HepG2 (cell line): ENCODE measurements at regions not wholly inside any gene's neighbourhood (a gene's known extent, or its start where the extent isn't known, plus 50 kb on each side); places are given as distances from the start of the nearest gene placed in this dataset.

Source experiments
- ATAC-seq: fragments of 200-7000 bp; cut with Tn5 transposase; 3 replicates; pipeline ENCODE4 v1.9.1; 2020; ENCODE audit warnings: mild to moderate bottlenecking, moderate library complexity
- BruUV-seq: library from RNA; stranded (reverse); fragments of 400-500 nt; replicated peaks from 2 replicates; lab custom pipeline; 2021; lab: Mats Ljungman, UMichigan
- CTCF ChIA-PET: fragments of 300-600 bp; formaldehyde crosslinking; extraction: SDS; loops from one replicate; lab custom pipeline; 2021; ENCODE audit warnings: low total read pairs, inconsistent platforms, low intra/inter-chr PET ratio; lab: Yijun Ruan, JAX
- POLR2A ChIA-PET: fragments of 350-600 bp; sonication (Branson Sonifier 250); formaldehyde crosslinking; loops from one replicate; lab custom pipeline; 2020; ENCODE audit warnings: antibody characterized with exemption, inconsistent platforms; lab: Yijun Ruan, JAX
- DNase-seq: peaks from one replicate; pipeline ENCODE4 v3.0.0-alpha.2; 2015; ENCODE audit warnings: low spot score
- FAIRE-seq: peaks from 3 replicates; lab custom pipeline; 2011; peaks lifted over from hg19 to GRCh38; lab: Jason Lieb, UNC
- H2AFZ ChIP-seq: one replicate; pipeline ENCODE4 v1.6.1; 2011; ENCODE audit warnings: low read length, inconsistent platforms
- H3K27ac ChIP-seq: fragments of 300-600 bp; 3 replicates; pipeline ENCODE4 v1.8.0; 2011; ENCODE audit warnings: mixed run types, mild to moderate bottlenecking, mixed read lengths, low read length, inconsistent platforms; ENCODE audit not compliant: insufficient read depth; ENCODE audit errors: extremely low read length
- H3K27me3 ChIP-seq, 2 experiments: fragments of 200-600 bp in 1 of 2; 2 replicates in 1 of 2; 3 replicates in 1 of 2; pipeline versions ENCODE4 v1.6.0 to v1.8.0; 2011; ENCODE audit warnings: low read length in 2 of 2, mild to moderate bottlenecking in 2 of 2, moderate library complexity in 2 of 2, inconsistent platforms in 1 of 2; ENCODE audit not compliant: insufficient read depth in 2 of 2, control insufficient read depth in 1 of 2
- H3K36me3 ChIP-seq, 2 experiments: fragments of 200-600 bp in 1 of 2; replicated peaks in 1 of 2; 2 replicates in 1 of 2; 3 replicates in 1 of 2; pipeline versions ENCODE4 v1.5.1 to v1.8.0; 2011; ENCODE audit warnings: low read length in 2 of 2, inconsistent platforms in 1 of 2; ENCODE audit not compliant: insufficient read depth in 2 of 2, control insufficient read depth in 1 of 2
- H3K4me1 ChIP-seq: 2 replicates; pipeline ENCODE4 v1.5.1; 2012; ENCODE audit warnings: low read length, inconsistent platforms; ENCODE audit not compliant: insufficient read depth
- H3K4me2 ChIP-seq: 2 replicates; pipeline ENCODE4 v1.6.0; 2011; ENCODE audit warnings: low read depth, low read length, inconsistent platforms
- H3K4me3 ChIP-seq, 3 experiments: fragments of 200-600 bp in 1 of 3; sonication (generic), shearing (Covaris generic) in 1 of 3; replicated peaks in 1 of 3; 2 replicates each; pipeline ENCODE4 v1.5.1; 2011 to 2016; ENCODE audit warnings: low read length in 3 of 3, inconsistent platforms in 2 of 3, low read depth in 2 of 3, mild to moderate bottlenecking in 2 of 3, control low read depth in 1 of 3, mixed read lengths in 1 of 3; ENCODE audit not compliant: insufficient read depth in 1 of 3
- H3K79me2 ChIP-seq: one replicate; pipeline ENCODE4 v1.6.1; 2011; ENCODE audit warnings: low read length, inconsistent platforms; ENCODE audit not compliant: insufficient read depth
- H3K9ac ChIP-seq: 2 replicates; pipeline ENCODE4 v1.6.0; 2011; ENCODE audit warnings: mild to moderate bottlenecking, low read depth, low read length, inconsistent platforms; ENCODE audit not compliant: insufficient read depth
- H3K9me3 ChIP-seq: 2 replicates; pipeline ENCODE4 v1.5.1; 2012; ENCODE audit warnings: mild to moderate bottlenecking, low read length
- H4K20me1 ChIP-seq: 2 replicates; pipeline ENCODE4 v1.6.0; 2011; ENCODE audit warnings: inconsistent platforms, mild to moderate bottlenecking, low read length, moderate library complexity; ENCODE audit not compliant: insufficient read depth
- NFATC3 ChIP-seq: sonication (generic); formaldehyde crosslinking; IDR thresholded peaks from 2 replicates; pipeline ENCODE4 v1.5.1; 2020; ENCODE audit warnings: mild to moderate bottlenecking, missing genetic modification reagents
- NPAS2 ChIP-seq: sonication (generic); formaldehyde crosslinking; IDR thresholded peaks from 2 replicates; pipeline ENCODE4 v1.8.0; 2022; ENCODE audit warnings: mild to moderate bottlenecking, missing genetic modification reagents, borderline replicate concordance
- ZNF260 ChIP-seq: sonication (generic); formaldehyde crosslinking; IDR thresholded peaks from 2 replicates; pipeline ENCODE4 v1.4.0; 2020; ENCODE audit warnings: missing genetic modification reagents, low read depth, mild to moderate bottlenecking, borderline replicate concordance
- ZNF569 ChIP-seq: sonication (generic); formaldehyde crosslinking; IDR thresholded peaks from 2 replicates; pipeline ENCODE4 v1.5.0; 2020; ENCODE audit warnings: mild to moderate bottlenecking, missing genetic modification reagents, moderate library complexity, borderline replicate concordance
- ZNF740 ChIP-seq: sonication (generic); formaldehyde crosslinking; IDR thresholded peaks from 2 replicates; pipeline ENCODE4 v1.4.0; 2020; ENCODE audit warnings: missing genetic modification reagents
- ZNF777 ChIP-seq: sonication (generic); formaldehyde crosslinking; IDR thresholded peaks from 2 replicates; pipeline ENCODE4 v1.4.0; 2020; ENCODE audit warnings: missing genetic modification reagents
- ZNF879 ChIP-seq: sonication (generic); formaldehyde crosslinking; IDR thresholded peaks from 2 replicates; pipeline ENCODE4 v1.8.1; 2023; ENCODE audit warnings: missing genetic modification reagents
- in situ Hi-C: cut with HindIII; loops from 2 replicates; pipeline ENCODE4 v1.10.0; 2017; ENCODE audit warnings: low pct_unique_long_range_greater_than_20kb; ENCODE audit not compliant: extremely low pct_ligation_motif_present
- intact Hi-C: fragments of 100-400 bp; cut with micrococcal nuclease; formaldehyde crosslinking; loops from one replicate; pipeline ENCODE4 v1.10.0; 2022; ENCODE audit not compliant: unreplicated experiment
- TF ChIP-seq, protein P1 (sequence below): sonication (generic); formaldehyde crosslinking; IDR thresholded peaks from 2 replicates; pipeline ENCODE4 v1.9.0; 2021; ENCODE audit warnings: missing genetic modification reagents, borderline replicate concordance
- TF ChIP-seq, protein P2 (sequence below): sonication (generic); formaldehyde crosslinking; IDR thresholded peaks from 2 replicates; pipeline ENCODE4 v1.4.0; 2020; ENCODE audit warnings: missing genetic modification reagents
- TF ChIP-seq, protein P3 (sequence below): IDR thresholded peaks from 2 replicates; pipeline ENCODE4 v1.6.1; 2018; ENCODE audit warnings: missing genetic modification reagents, mild to moderate bottlenecking, missing compliant biosample characterization
- TF ChIP-seq, protein P4 (sequence below): sonication (generic); formaldehyde crosslinking; IDR thresholded peaks from 2 replicates; pipeline ENCODE4 v1.4.0; 2020; ENCODE audit warnings: mild to moderate bottlenecking, missing genetic modification reagents, borderline replicate concordance

DNA sequence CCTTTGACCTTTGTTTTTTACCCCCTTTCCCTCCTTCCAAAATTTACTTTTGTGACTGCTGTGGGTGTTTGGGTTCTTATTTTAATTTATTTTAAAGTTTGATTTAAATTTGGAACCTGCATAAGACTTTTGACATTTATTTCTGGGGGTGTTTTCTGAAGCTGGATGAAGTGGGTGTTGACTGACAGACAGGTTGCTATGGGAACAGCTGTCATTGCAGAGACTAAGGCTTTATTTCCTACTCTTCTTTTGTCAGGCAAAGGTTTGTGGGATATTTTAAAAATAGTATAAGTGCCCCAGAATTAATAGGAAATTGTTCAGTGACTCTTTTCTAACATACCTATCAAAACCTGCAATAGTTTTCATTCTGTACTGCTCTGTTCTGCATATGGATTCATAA, 290.8 kb upstream of the ESRRG start (continued):
- TF ChIP-seq, protein P1, sequence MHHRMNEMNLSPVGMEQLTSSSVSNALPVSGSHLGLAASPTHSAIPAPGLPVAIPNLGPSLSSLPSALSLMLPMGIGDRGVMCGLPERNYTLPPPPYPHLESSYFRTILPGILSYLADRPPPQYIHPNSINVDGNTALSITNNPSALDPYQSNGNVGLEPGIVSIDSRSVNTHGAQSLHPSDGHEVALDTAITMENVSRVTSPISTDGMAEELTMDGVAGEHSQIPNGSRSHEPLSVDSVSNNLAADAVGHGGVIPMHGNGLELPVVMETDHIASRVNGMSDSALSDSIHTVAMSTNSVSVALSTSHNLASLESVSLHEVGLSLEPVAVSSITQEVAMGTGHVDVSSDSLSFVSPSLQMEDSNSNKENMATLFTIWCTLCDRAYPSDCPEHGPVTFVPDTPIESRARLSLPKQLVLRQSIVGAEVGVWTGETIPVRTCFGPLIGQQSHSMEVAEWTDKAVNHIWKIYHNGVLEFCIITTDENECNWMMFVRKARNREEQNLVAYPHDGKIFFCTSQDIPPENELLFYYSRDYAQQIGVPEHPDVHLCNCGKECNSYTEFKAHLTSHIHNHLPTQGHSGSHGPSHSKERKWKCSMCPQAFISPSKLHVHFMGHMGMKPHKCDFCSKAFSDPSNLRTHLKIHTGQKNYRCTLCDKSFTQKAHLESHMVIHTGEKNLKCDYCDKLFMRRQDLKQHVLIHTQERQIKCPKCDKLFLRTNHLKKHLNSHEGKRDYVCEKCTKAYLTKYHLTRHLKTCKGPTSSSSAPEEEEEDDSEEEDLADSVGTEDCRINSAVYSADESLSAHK (CRISPR knock-in tag): no peak
- TF ChIP-seq NPAS2 (CRISPR knock-in tag): no peak
- no peak for TF ChIP-seq NFATC3 (CRISPR knock-in tag)
- TF ChIP-seq ZNF879 (CRISPR knock-in tag): no peak
- TF ChIP-seq, protein P2, sequence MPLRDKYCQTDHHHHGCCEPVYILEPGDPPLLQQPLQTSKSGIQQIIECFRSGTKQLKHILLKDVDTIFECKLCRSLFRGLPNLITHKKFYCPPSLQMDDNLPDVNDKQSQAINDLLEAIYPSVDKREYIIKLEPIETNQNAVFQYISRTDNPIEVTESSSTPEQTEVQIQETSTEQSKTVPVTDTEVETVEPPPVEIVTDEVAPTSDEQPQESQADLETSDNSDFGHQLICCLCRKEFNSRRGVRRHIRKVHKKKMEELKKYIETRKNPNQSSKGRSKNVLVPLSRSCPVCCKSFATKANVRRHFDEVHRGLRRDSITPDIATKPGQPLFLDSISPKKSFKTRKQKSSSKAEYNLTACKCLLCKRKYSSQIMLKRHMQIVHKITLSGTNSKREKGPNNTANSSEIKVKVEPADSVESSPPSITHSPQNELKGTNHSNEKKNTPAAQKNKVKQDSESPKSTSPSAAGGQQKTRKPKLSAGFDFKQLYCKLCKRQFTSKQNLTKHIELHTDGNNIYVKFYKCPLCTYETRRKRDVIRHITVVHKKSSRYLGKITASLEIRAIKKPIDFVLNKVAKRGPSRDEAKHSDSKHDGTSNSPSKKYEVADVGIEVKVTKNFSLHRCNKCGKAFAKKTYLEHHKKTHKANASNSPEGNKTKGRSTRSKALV (CRISPR knock-in tag): no peak
- TF ChIP-seq ZNF569: no peak
- TF ChIP-seq ZNF777 (CRISPR knock-in tag): no peak
- TF ChIP-seq ZNF740 (CRISPR knock-in tag): no peak
- no peak for TF ChIP-seq ZNF260

GRCh38 chr1:217012659-217013058, 289.4 kb upstream of the ESRRG start:
- TF ChIP-seq, protein P3, sequence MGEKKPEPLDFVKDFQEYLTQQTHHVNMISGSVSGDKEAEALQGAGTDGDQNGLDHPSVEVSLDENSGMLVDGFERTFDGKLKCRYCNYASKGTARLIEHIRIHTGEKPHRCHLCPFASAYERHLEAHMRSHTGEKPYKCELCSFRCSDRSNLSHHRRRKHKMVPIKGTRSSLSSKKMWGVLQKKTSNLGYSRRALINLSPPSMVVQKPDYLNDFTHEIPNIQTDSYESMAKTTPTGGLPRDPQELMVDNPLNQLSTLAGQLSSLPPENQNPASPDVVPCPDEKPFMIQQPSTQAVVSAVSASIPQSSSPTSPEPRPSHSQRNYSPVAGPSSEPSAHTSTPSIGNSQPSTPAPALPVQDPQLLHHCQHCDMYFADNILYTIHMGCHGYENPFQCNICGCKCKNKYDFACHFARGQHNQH: no peak
- TF ChIP-seq, protein P4, sequence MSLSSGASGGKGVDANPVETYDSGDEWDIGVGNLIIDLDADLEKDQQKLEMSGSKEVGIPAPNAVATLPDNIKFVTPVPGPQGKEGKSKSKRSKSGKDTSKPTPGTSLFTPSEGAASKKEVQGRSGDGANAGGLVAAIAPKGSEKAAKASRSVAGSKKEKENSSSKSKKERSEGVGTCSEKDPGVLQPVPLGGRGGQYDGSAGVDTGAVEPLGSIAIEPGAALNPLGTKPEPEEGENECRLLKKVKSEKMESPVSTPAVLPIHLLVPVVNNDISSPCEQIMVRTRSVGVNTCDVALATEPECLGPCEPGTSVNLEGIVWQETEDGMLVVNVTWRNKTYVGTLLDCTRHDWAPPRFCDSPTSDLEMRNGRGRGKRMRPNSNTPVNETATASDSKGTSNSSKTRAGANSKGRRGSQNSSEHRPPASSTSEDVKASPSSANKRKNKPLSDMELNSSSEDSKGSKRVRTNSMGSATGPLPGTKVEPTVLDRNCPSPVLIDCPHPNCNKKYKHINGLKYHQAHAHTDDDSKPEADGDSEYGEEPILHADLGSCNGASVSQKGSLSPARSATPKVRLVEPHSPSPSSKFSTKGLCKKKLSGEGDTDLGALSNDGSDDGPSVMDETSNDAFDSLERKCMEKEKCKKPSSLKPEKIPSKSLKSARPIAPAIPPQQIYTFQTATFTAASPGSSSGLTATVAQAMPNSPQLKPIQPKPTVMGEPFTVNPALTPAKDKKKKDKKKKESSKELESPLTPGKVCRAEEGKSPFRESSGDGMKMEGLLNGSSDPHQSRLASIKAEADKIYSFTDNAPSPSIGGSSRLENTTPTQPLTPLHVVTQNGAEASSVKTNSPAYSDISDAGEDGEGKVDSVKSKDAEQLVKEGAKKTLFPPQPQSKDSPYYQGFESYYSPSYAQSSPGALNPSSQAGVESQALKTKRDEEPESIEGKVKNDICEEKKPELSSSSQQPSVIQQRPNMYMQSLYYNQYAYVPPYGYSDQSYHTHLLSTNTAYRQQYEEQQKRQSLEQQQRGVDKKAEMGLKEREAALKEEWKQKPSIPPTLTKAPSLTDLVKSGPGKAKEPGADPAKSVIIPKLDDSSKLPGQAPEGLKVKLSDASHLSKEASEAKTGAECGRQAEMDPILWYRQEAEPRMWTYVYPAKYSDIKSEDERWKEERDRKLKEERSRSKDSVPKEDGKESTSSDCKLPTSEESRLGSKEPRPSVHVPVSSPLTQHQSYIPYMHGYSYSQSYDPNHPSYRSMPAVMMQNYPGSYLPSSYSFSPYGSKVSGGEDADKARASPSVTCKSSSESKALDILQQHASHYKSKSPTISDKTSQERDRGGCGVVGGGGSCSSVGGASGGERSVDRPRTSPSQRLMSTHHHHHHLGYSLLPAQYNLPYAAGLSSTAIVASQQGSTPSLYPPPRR: no peak
- Histone ChIP-seq H3K27ac (no peak overlapping the region), H3K4me3 (no peak overlapping the region), H3K4me2 (no peak overlapping the region), H3K27me3 (no peaks in the 10 kb centered on the region), H4K20me1 (no peaks in the 10 kb centered on the region), H3K36me3 (no peaks in the 10 kb centered on the region), H3K79me2 (no peaks in the 10 kb centered on the region), H3K9me3 (no peaks in the 10 kb centered on the region), H3K4me1 (no peaks in the 10 kb centered on the region), H3K9ac (no peak overlapping the region), H2AFZ (no peak overlapping the region)
- FAIRE-seq (no peak), DNase-seq (no peak), ATAC-seq (no peak)
- no TSS peak for BruUV-seq
- intact Hi-C loops (no loop called here), in situ Hi-C loops (no loop called here)
- CTCF ChIA-PET: no interaction called here
- POLR2A ChIA-PET: no interaction called here
